ENCODE measurements at regions not wholly inside any gene's neighbourhood (a gene's known extent, or its start where the extent isn't known, plus 50 kb on each side); places are given as distances from the start of the nearest gene placed in this dataset.
"Not testable (repeated sequence)": the region's sequence is repeated elsewhere in the genome, so short reads cannot be mapped to it uniquely, and the experiment has no call there.

DNA sequence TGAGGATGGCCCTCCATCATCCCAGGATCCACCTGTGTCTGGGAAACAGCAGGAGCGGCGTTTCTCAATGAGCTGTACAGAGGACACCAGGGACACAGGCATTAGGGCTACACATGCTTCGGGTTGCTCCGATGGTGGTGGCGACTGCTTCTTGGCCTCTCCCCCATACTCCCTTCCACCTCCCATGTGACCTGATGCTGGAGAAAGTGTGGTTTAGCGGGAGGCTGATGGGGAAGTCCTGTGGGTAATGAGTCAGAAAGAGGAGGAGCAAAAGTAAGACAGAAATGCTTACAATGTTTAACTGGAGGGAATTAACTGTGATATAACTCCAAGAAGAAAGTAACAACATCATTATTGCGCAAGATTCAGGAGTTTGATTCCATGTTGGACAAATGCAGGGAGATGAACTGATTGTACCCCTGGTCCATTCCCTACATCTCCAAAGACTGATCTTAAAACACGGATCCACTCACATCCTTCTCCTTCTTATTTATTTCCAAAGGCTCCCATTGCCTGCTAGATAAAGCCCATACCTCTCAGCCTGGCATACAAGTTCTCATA is 186.6 kb downstream of the NRP2 start:
- TF ChIP-seq, protein P1, sequence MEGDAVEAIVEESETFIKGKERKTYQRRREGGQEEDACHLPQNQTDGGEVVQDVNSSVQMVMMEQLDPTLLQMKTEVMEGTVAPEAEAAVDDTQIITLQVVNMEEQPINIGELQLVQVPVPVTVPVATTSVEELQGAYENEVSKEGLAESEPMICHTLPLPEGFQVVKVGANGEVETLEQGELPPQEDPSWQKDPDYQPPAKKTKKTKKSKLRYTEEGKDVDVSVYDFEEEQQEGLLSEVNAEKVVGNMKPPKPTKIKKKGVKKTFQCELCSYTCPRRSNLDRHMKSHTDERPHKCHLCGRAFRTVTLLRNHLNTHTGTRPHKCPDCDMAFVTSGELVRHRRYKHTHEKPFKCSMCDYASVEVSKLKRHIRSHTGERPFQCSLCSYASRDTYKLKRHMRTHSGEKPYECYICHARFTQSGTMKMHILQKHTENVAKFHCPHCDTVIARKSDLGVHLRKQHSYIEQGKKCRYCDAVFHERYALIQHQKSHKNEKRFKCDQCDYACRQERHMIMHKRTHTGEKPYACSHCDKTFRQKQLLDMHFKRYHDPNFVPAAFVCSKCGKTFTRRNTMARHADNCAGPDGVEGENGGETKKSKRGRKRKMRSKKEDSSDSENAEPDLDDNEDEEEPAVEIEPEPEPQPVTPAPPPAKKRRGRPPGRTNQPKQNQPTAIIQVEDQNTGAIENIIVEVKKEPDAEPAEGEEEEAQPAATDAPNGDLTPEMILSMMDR (IDR thresholded peaks at IDR 0.05; ENCODE audit: insufficient read depth, low read length, severe bottlenecking), result no peak
- Histone ChIP-seq H3K4me3 (ENCODE audit: low read depth, low read length) (no peak overlapping the region), H3K36me3 (ENCODE audit: control insufficient read depth, insufficient read depth, low read length) (no peaks in the 10 kb centered on the region), H3K27me3 (ENCODE audit: control insufficient read depth, insufficient read depth, low read length) (no peaks in the 10 kb centered on the region)
- DNase-seq (ENCODE audit: low read depth) (peak; percentile 55), FAIRE-seq (peak; percentile 81)

- Histone ChIP-seq H3K36me3 (ENCODE audit: control insufficient read depth, insufficient read depth, low read length) (no peaks in the 10 kb centered on the region), H3K27me3 (ENCODE audit: control insufficient read depth, insufficient read depth, low read length) (no peaks in the 10 kb centered on the region), H3K4me3 (ENCODE audit: low read depth, low read length) (no peak overlapping the region)
- DNase-seq (ENCODE audit: low read depth) (no peak), FAIRE-seq (no peak)
- TF ChIP-seq, protein P1 (IDR thresholded peaks at IDR 0.05; ENCODE audit: insufficient read depth, low read length, severe bottlenecking), result no peak
Measured at GRCh38 chr2:205868053-205868452, 185.8 kb downstream of the NRP2 start.

DNA sequence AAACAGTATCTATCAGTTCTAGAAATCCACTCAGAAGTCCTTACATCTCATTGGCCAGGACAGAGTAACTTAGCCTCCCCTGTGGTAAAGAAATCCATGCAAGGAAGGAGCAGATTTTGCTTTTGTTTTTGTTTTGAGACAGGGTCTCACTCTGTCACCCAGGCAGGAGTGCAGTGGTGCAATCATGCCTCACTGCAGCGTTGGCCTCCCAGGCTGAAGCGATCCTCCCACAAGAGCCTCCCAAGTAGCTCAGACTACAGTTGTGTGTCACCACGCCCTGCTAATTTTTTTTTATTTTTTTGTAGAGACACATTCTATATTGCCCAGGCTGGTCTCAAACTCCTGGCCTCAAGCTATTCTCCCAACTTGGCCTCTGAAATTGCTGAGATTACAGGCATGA is 185.1 kb downstream of the NRP2 start:
- FAIRE-seq, result no peak
- TF ChIP-seq, protein P1 (IDR thresholded peaks at IDR 0.05; ENCODE audit: insufficient read depth, low read length, severe bottlenecking), result no peak
- H3K27me3 ChIP-seq (ENCODE audit: control insufficient read depth, insufficient read depth, low read length), result no peaks in the 10 kb centered on the region

DNA sequence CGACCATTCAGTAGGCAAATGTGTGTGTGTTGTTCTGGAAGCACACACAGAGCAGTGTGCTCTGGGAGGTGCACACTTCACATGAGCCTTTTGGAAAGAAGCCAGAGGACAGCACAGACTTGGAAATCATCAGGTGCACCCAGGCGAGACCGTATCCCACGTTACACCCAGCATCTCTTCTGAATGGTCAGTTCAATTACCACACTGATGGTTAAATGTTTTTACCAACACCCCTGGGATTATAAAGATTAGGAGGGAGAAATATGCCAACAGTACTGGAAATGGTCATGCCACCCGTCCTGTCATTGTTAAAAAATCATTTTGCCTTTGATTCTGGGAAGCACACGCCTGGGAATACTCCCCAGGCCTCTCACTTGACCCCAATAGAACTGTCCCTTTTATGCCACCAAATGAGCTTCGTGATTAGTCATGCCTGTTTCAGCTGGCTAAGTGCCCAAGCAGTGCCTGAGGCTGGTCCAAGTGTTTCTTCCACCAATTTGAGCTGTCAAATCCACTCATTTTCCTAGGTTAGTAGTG is 183.7 kb downstream of the NRP2 start:
- no peak for FAIRE-seq
- TF ChIP-seq, protein P1 (IDR thresholded peaks at IDR 0.05; ENCODE audit: insufficient read depth, low read length, severe bottlenecking), result no peak
- Histone ChIP-seq H3K36me3 (ENCODE audit: control insufficient read depth, insufficient read depth, low read length) (no peaks in the 10 kb centered on the region), H3K4me3 (ENCODE audit: low read depth, low read length) (no peak overlapping the region), H3K27me3 (ENCODE audit: control insufficient read depth, insufficient read depth, low read length) (no peaks in the 10 kb centered on the region)
- peak; percentile 20 for DNase-seq (ENCODE audit: low read depth)

More for the DNA sequence above, 185.1 kb downstream of the NRP2 start:
- Histone ChIP-seq H3K4me3 (ENCODE audit: low read depth, low read length) (no peak overlapping the region), H3K36me3 (ENCODE audit: control insufficient read depth, insufficient read depth, low read length) (no peaks in the 10 kb centered on the region)
- DNase-seq (ENCODE audit: low read depth), result no peak

DNA sequence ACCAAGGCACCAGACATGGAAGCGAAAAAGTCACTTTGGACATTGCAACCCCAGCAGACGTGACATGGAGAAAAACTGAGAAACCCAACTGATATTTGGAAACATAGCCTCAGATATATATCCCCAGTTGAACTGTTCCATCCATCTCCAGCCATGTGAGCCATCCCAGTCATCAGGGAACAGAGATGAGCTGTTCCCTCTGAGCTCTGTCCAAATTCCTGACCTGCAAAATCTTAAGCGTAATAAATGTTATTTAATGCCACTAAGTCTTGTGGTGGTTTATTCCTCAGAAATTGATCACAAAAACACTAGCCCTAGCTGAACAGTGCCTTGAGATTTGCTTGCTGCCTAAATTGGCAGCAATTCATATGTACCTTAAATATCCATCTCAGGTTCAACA is 182.8 kb downstream of the NRP2 start:
- no peak for FAIRE-seq
- H3K36me3 ChIP-seq (ENCODE audit: control insufficient read depth, insufficient read depth, low read length), result no peaks in the 10 kb centered on the region
- H3K27me3 ChIP-seq (ENCODE audit: control insufficient read depth, insufficient read depth, low read length), result no peaks in the 10 kb centered on the region
- DNase-seq (ENCODE audit: low read depth), result no peak
- TF ChIP-seq, protein P1 (IDR thresholded peaks at IDR 0.05; ENCODE audit: insufficient read depth, low read length, severe bottlenecking), result no peak
- H3K4me3 ChIP-seq (ENCODE audit: low read depth, low read length), result no peak overlapping the region

- Histone ChIP-seq H3K4me3 (ENCODE audit: low read depth, low read length) (no peak overlapping the region), H3K27me3 (ENCODE audit: control insufficient read depth, insufficient read depth, low read length) (no peaks in the 10 kb centered on the region), H3K36me3 (ENCODE audit: control insufficient read depth, insufficient read depth, low read length) (no peaks in the 10 kb centered on the region)
- FAIRE-seq (peak; percentile 32), DNase-seq (ENCODE audit: low read depth) (no peak)
- TF ChIP-seq, protein P1 (IDR thresholded peaks at IDR 0.05; ENCODE audit: insufficient read depth, low read length, severe bottlenecking), result no peak
Measured at GRCh38 chr2:205864491-205864890, 182.2 kb downstream of the NRP2 start.

DNA sequence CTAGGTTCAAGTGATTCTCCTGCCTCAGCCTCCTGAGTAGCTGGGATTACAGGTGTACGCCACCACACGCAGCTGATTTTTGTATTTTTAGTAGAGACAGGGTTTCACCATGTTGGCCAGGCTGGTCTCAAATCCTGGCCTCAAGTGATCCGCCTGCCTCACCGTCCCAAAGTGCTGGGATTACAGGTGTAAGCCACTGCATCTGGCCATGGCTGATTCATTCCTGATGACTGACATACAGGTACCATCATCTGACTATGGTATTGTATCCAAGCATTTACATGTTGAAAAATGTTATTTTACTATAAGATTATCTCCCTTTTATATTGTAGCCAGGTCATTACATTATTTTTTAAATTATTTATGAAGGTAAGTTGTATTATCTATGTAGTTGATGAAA is 180.5 kb downstream of the NRP2 start:
- not testable (repeated sequence) for H3K36me3 ChIP-seq (ENCODE audit: control insufficient read depth, insufficient read depth, low read length); H3K4me3 ChIP-seq (ENCODE audit: low read depth, low read length); H3K27me3 ChIP-seq (ENCODE audit: control insufficient read depth, insufficient read depth, low read length); DNase-seq (ENCODE audit: low read depth); FAIRE-seq

Data from bronchial epithelial cell (primary cell).